Jurkat, Clone E6-1 (cell line): ENCODE measurements at regions not wholly inside any gene's neighbourhood (a gene's known extent, or its start where the extent isn't known, plus 50 kb on each side); places are given as distances from the start of the nearest gene placed in this dataset.
"Not testable (repeated sequence)": the region's sequence is repeated elsewhere in the genome, so short reads cannot be mapped to it uniquely, and the experiment has no call there.

Experiments used
- DNase-seq: peaks from one replicate; pipeline ENCODE4 v3.0.0-alpha.2; 2011; ENCODE audit warnings: low read depth, low spot score
- H3K4me3 ChIP-seq: 2 replicates; pipeline ENCODE4 v1.5.1; 2011; ENCODE audit warnings: mild to moderate bottlenecking, low read length, control low read depth, moderate library complexity

DNA sequence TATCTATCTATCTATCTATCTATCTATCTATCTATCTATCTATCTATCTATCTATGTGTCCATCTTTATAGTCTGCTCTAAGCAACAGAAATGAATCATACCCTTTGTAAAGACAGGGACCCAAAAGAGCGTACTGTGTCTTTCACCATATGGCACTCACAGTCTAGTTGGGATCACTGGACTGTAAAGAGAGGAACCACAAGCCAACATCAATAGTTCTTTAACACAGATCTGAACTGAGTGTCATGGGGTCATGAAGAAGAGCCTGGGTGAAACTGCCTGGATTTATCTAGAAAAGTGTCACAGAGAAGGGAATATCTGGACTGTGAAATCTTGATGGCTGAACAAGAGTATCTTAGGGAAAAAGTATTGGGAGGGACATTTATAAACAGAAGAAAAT lies 619.1 kb upstream of the SOX9 start:
- no peak for DNase-seq
- no peak overlapping the region for H3K4me3 ChIP-seq

DNA sequence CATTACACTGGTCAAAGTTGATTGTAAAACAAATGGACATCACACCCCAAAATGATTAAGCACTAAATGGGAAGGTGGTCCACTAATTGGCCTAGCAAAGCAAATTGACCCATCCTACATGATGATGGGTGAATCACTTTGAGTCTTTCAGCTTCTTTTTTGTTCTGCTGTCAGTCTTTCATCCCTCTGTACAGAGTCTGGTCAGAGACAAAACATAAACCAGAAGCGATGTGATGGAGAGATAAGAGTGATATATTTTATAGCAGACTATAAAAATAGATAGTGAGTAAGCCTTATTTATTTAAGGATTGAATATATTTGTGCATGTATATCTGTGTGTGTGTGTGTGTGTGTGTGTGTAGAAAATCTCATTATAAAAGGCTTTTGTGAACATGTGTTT lies 618.4 kb upstream of the SOX9 start:
- H3K4me3 ChIP-seq, result no peak overlapping the region
- DNase-seq, result no peak

DNA sequence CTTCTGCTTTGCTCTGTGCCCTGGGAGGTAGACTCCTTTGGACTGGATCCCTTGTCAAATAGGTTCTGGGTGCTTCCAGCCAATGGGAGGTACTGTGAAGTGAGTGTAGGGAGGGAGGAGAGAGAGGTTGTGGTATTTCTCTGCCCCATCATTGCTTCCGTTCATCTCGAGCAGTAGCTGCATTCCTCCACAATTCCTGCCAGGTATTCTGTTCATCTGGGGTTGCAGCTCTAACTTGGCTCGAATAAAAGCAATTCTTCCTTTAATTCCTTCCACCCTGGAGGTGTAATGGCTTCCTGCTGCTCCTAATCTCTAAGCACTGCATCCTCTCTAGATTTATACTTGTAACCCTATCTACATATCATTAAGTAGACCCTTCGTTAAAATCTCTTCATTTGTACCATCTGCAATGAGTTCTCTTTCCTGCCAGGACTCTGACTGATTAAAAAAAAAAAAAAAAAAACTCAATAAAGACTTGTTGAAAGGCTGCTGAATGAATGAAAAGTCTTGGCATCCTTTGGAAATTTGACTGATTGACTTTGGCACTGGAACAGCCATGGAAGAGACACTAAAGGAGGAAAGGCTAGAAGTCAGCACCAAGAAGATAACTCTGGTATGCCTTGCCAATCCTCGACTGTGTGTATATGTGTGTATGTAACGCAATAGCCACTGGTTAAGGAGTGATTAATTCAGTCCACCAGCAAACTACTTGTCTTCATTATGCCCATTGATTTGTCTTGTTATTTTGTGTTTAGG lies 616.9 kb upstream of the SOX9 start:
- H3K4me3 ChIP-seq, result no peak overlapping the region
- no peak for DNase-seq

DNA sequence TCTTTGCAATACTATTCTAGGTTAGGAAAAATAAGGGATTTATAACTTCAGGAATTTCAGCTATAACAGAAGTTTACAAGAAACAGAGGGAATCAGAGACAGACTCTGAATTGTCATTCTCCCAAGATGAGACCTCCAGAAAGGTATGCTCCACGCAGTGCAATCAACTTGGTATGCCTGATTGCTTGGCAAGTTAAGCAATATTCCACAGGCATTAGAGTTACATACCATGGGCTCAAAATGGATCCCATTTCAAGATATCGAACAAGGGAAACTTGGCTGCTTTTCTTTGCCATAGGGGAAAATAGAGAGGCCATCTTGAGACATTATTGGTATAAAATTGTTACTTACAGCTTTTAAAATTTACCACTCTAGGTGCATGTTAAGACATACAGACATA lies 615.6 kb upstream of the SOX9 start:
- no peak for DNase-seq
- H3K4me3 ChIP-seq, result no peak overlapping the region

DNA sequence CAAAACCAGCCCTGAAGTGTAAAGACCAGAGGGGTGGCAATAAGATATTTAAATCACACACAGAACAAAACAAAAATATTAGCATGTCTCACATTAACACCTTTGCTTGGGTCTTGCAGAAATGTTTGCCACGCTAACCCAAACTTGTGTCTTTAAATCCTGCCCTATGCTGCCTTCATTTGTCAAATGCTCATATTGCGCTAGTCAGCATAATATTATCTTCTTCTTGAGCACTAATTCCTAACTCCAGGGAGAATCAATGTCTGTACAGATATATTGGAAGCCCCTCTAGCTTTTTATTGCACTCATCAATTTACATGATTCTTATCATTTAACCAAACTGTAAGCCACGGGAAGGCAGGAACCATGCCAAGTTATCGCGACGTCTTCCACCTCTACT lies 614.8 kb upstream of the SOX9 start:
- no peak overlapping the region for H3K4me3 ChIP-seq
- no peak for DNase-seq

DNA sequence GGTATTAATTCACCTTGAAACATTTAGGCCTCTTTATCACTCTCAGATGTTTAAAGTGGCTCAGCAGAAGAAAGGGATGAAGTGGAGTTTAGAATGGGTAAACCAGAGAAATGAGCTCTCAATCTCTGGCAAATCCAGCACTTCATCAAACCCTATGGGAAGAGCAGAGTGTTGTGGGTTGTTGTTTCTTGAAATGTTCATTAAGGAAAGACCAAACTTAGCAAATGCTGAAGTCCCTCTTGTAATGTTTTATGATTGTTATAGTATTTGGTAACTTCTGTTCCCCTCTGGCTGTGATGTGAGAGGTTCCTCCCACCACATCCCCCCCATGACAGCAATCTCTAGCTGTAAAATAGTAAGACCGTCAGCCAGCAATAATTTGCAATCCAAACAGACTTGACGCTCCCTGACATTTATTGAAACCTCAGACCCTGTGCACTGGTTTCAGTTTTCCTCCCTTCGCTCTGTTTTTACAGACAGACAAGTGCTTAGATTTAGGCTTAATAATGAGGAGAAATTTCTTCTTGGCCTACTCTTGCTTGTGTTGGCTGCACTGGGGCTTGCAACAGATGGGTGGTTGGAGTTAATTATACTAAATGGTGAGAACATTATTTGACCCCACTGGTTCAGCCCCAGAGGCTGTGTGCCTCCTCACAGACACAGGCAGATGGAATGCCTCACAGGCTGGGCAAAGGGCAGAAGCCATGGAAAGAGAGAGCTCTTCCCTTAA lies 609.4 kb upstream of the SOX9 start:
- H3K4me3 ChIP-seq, result no peak overlapping the region
- no peak for DNase-seq

DNA sequence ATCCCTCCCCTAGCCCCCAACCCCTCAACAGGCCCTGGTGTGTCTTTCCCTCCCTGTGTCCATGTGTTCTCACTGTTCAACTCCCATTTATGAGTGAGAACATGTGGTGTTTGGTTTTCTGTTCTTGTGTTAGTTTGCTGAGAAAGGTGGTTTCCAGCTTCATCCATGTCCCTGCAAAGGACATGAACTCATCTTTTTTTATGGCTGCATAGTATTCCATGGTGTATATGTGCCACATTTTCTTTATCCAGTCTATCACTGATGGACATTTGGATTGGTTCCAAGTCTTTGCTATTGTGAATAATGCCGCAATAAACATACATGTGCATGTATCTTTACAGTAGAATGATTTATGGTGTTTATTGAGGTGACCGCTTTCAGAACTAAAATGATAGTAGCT lies 607.1 kb upstream of the SOX9 start:
- not testable (repeated sequence) for H3K4me3 ChIP-seq, DNase-seq

DNA sequence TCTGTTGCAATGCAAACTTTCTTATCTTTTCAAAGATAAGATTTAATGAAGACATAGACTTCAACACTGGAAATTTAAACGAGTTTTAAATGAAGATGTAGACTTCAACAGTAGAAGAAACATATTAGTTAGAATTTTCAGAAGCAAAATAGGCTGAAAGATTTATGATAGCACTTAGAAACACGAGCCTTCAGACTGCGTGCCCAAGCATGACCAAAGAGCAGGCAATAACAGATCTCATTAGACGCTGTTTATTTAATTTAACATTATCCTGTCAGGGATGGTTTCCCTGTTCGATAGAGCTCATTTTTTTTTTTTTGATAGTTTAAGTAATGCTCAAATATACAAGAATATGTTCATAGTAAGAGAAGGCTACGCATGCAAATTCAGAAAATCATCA lies 604.7 kb upstream of the SOX9 start:
- no peak for DNase-seq

DNA sequence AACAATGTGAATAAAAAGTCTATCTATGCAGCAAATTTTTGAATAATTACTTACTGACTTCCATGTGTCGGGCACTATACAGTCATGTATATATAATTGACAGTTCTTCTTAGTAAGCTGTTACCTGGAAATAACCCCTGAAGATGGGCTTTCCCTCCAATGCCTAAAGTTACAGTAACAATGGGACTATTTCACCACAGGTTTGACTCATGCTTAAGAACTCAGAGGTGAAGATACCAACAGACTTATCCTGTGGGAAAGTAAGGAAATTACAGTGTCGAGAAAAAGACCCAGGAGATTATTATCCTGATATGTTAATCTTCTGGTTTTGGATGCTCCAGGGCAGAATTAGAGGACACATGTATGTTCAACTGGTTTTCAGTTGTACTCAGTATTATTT lies 601.5 kb upstream of the SOX9 start:
- no peak for DNase-seq
- no peak overlapping the region for H3K4me3 ChIP-seq

More for the DNA sequence above, 604.7 kb upstream of the SOX9 start:
- H3K4me3 ChIP-seq, result no peak overlapping the region

DNA sequence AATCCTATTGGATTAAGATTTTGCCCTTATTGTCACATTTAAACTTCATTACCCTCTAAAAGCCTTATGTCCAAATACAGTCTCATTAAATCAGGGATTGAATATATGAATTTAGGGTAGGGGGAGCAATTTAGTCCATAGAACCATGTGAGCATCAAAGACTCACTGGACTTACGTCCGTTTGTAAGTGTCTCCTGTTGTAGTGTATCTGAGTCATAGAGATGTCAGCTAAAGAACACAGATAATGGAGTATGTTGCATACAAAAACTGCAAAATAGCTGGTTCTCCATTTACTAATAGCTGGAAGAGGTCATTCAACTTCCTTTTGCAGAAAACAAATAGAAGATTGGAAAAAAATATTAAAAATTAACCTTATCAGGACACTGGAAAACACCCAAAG lies 599.1 kb upstream of the SOX9 start:
- no peak for DNase-seq
- no peak overlapping the region for H3K4me3 ChIP-seq

DNA sequence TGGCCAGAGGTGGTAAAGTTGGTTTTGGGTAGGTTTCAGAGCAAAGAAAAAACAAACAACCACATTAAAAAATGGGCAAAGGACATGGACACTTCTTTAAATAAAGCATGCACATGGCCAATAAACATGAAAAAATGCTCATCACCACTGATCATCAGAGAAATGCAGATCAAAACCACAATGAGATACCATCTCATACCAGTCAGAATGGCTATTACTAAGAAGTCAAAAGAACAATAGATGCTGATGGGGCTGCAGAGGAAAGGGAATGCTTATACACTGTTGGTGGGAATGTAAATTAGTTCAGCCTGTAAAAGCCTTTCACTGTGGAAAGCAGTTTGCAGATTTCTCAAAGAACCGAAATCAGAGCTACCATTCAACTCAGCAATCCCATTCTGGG lies 598.4 kb upstream of the SOX9 start:
- H3K4me3 ChIP-seq, result no peak overlapping the region
- no peak for DNase-seq

DNA sequence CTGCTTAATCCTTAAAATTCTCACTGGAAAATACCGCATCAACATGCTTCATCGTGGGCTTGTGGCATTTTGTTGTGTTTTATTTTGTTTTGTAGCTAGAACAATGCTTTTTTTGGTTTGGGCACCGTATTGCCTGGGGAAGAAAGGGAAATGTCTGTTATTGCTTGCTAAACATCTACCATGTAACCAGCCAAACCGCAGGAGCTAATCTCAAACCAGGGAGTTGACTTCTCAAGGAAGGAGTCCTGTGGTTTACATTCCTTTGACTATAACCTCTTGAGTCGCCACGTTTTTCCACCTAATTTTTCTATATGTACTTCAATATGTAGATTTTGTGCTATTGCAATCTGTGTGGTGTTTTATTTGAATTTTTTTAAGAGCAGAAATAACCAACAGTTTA lies 593.5 kb upstream of the SOX9 start:
- no peak overlapping the region for H3K4me3 ChIP-seq
- no peak for DNase-seq

DNA sequence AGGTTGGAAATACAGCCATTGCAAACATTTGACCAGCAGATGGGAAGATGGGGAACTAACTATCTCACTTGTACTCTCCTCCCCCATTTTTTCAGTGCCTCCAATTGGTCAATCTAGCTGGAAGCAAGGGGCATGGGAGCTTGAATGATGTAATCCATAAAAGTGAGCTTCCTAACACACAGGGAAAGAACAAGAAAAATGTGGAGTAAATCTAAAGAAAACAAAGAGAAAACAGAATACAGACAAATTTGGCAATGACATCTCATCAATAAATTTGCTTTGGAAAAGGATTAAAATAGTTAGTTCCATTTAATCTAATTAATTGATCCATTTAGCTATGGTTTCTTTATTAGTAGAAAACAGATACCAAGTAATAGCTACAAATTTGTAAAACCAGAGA lies 592.6 kb upstream of the SOX9 start:
- no peak overlapping the region for H3K4me3 ChIP-seq
- DNase-seq, result no peak

DNA sequence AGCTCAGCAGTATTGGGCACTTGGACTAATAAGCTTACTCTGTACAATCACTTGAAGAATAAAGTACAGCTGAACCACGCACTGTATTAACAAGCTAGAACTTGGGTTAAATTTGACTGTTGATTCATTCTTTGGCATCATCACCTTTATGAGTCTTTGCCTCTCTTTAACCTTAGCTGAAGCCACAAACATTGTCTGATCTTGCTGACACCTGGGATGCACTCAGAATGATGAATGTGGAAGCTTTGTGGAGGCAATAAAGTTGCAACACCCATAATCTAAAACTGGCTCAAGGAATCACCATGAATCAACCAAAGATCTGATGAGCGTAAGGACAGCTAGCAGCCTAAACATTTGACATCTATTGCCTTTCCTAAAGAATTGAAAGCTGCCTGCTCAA lies 590.6 kb upstream of the SOX9 start:
- no peak for DNase-seq

DNA sequence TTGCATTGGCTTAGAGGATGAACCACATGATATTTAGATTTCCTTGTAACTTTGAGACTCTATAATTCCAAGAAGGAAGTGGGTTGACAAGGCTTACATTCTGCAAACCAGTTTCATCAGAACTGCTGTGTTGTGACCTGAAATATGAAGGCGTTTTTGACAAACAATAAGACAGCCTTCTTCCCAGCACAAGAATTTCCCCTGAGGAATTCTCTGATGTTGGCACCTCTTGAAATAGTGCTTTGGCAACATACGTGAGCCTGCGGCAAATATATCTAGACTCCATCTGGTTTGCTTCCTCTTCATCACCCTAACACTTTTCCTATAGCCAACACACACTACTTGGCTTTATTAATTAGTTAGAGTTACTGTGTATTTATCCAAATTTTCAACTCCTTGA lies 585.5 kb upstream of the SOX9 start:
- no peak for DNase-seq
- H3K4me3 ChIP-seq, result no peak overlapping the region

More for the DNA sequence above, 590.6 kb upstream of the SOX9 start:
- no peak overlapping the region for H3K4me3 ChIP-seq

DNA sequence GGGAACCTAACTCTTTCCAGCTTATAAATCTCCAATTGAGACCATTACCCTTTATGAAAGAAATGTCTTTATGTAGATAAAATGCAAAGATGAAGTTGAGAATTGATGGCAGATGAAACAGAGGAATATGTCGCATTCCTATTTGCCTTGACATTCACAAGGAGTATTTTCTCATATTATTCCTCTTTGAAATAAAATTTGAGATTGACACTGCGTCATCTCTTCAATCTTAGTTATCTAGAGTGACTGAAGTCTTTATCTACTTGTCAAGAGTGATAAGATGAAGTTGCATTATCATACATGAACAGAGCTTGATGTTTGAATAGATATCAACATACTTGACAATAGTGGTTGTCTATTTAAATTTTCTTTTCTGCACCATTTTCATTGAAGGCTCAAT lies 574.4 kb upstream of the SOX9 start:
- H3K4me3 ChIP-seq, result no peak overlapping the region

DNA sequence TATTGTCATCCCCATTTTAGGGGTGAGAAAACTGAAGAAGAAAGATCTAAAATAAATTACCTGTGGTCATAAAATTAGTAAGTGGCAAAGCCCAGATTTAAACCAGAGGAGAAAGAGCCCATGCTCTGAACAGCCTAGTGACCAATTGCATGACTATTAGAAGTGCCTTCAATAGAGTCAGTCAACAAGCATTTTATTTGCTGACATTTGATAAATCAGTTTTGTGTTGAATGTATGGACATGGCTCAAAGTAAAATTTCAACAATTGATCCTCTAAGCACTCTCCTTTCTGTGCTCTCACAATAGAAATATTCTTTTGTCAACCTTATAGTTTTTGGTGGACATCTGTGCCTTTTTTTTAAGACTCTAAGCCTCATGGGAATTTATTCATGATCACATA lies 572.9 kb upstream of the SOX9 start:
- DNase-seq, result no peak
- H3K4me3 ChIP-seq, result no peak overlapping the region

More for the DNA sequence above, 574.4 kb upstream of the SOX9 start:
- no peak for DNase-seq

DNA sequence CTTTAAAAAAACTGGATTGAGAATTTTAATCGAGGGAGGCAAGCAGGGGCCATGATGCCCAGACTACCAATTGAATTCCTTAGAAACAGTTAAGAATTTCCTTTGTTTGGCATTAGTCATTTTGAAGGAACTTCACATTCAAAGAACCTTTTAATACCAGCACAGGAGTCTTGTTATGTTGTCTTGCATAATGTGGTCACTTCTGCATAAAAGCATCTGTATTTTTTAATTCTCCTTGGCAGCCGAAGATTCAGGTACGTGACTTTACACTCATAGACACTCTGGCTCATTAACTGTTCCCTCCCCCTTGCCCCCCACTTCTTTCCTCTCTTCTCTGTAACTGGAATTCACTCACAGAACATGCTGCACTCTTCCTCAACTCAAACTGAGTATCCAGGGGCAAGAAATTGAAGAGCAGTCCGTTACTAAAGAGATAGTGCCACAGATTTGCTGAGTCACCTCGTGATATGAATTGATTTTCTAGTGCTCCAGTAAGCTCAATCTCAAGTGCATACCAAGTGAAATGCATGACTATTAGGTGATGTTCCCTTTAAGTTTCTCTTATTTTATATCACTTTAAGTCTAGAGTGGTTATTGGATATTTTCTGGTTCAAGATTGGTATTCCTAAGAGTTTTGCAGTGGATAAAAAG lies 572.2 kb upstream of the SOX9 start:
- DNase-seq, result no peak
- no peak overlapping the region for H3K4me3 ChIP-seq

DNA sequence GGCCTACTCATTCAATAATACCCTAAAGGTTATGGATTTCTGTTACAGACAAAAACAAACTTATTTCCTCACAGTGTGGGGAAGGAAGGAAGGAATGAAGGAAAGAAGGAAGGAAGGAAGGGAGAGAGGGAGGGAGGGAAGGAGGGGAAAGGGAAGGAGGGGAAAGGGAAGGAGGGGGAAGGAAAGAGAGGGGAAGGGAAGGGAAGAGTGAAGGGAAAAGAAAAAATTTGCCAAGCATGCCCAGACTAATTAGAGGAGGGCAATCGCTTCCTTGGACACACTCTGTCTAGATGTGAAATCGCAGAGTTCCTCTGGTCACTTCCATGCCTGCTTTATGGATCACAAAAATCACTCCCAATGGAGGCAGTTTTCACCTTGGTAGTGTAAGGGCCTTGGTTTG lies 570.1 kb upstream of the SOX9 start:
- no peak overlapping the region for H3K4me3 ChIP-seq
- DNase-seq, result no peak

DNA sequence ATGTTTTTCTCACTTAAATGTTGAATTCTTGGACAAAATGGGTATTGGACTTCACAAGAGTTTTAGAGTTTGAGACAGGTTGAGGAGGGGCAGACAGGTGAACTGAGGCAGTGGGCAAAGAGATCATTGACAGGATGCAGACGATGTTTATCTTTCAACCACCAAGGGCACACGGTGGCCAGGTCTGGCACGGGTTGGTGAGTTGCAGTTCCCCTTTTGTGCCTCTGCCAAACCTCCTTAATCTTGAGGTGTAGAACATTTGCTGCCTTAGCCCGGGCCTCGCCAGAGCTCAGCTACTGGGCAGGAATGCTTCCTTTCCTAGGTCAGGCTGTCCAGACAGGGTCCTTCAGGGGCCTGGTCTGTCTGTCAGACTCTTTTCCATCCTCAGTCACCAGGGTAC lies 567.4 kb upstream of the SOX9 start:
- DNase-seq, result no peak
- H3K4me3 ChIP-seq, result no peak overlapping the region
